ENCODE measurements at regions not wholly inside any gene's neighbourhood (a gene's known extent, or its start where the extent isn't known, plus 50 kb on each side); places are given as distances from the start of the nearest gene placed in this dataset.

DNA sequence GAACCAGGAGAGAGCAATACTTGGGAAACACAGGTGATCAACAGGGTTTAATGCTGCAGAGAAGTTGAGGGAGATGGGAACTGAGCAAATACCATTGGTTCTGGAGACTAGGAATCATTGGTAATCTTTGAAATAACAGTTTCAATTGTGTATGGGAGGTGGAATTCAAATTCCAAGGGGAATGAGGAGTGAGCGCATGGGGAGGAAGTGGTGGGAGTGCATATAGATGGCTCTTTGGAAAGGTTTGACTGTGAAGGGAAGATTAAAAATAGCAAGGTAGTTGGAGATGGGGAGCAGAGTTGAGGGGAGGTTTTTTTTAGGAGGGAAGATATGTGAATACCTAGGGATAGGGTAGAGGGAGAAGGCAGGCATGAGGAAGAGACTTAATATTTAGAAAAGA lies 51.1 kb upstream of the ROPN1 start:
- DNase-seq (ENCODE audit: low spot score): no peak
- in situ Hi-C loops (cut with MboI; ENCODE audit: low pct_unique_long_range_greater_than_20kb, low sequenced_read_pairs, unreplicated experiment): no loop called here
- TF ChIP-seq, protein P1, sequence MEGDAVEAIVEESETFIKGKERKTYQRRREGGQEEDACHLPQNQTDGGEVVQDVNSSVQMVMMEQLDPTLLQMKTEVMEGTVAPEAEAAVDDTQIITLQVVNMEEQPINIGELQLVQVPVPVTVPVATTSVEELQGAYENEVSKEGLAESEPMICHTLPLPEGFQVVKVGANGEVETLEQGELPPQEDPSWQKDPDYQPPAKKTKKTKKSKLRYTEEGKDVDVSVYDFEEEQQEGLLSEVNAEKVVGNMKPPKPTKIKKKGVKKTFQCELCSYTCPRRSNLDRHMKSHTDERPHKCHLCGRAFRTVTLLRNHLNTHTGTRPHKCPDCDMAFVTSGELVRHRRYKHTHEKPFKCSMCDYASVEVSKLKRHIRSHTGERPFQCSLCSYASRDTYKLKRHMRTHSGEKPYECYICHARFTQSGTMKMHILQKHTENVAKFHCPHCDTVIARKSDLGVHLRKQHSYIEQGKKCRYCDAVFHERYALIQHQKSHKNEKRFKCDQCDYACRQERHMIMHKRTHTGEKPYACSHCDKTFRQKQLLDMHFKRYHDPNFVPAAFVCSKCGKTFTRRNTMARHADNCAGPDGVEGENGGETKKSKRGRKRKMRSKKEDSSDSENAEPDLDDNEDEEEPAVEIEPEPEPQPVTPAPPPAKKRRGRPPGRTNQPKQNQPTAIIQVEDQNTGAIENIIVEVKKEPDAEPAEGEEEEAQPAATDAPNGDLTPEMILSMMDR (IDR thresholded peaks at IDR 0.05; ENCODE audit: extremely low read depth, insufficient read depth, missing control alignments): no peak

GRCh38 chr3:124044956-124045355 lies 53.0 kb upstream of the ROPN1 start:
- in situ Hi-C loops (cut with MboI; ENCODE audit: low pct_unique_long_range_greater_than_20kb, low sequenced_read_pairs, unreplicated experiment): no loop called here
- DNase-seq (ENCODE audit: low spot score): no peak

GRCh38 chr3:124048967-124049798 lies 57.3 kb upstream of the ROPN1 start:
- no peak for DNase-seq (ENCODE audit: low spot score)
- TF ChIP-seq, protein P1 (IDR thresholded peaks at IDR 0.05; ENCODE audit: extremely low read depth, insufficient read depth, missing control alignments): no peak
- in situ Hi-C loops (cut with MboI; ENCODE audit: low pct_unique_long_range_greater_than_20kb, low sequenced_read_pairs, unreplicated experiment): no loop called here

More at GRCh38 chr3:124044956-124045355, 53.0 kb upstream of the ROPN1 start:
- TF ChIP-seq, protein P1 (IDR thresholded peaks at IDR 0.05; ENCODE audit: extremely low read depth, insufficient read depth, missing control alignments): no peak

- no peak for DNase-seq (ENCODE audit: low spot score)
- in situ Hi-C loops (cut with MboI; ENCODE audit: low pct_unique_long_range_greater_than_20kb, low sequenced_read_pairs, unreplicated experiment): no loop called here
- TF ChIP-seq, protein P1 (IDR thresholded peaks at IDR 0.05; ENCODE audit: extremely low read depth, insufficient read depth, missing control alignments): no peak
Observed at GRCh38 chr3:124051636-124052035, 59.7 kb upstream of the ROPN1 start.

DNA sequence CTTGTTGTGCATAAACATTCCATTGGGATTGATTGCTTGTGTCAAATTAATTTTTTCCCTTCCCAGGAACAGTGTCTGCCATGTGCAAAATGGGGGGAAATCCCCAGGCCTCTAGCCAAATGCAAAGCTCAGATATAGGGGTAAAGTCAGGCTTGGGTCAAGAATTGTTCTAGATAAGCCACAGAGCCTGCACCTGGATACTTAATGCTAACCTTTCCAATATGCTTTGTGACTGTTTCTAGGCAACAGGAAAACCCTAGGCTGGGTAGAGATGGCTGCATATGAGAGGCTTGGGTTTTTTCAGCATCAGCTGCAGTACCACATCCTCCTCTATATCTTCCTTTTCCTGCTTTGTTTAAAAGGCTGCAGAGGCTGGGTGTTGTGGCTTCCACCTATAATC lies 61.9 kb upstream of the ROPN1 start:
- in situ Hi-C loops (cut with MboI; ENCODE audit: low pct_unique_long_range_greater_than_20kb, low sequenced_read_pairs, unreplicated experiment): no loop called here
- DNase-seq (ENCODE audit: low spot score): no peak
- TF ChIP-seq, protein P1 (IDR thresholded peaks at IDR 0.05; ENCODE audit: extremely low read depth, insufficient read depth, missing control alignments): no peak

- no peak for DNase-seq (ENCODE audit: low spot score)
- TF ChIP-seq, protein P1 (IDR thresholded peaks at IDR 0.05; ENCODE audit: extremely low read depth, insufficient read depth, missing control alignments): no peak
- in situ Hi-C loops (cut with MboI; ENCODE audit: low pct_unique_long_range_greater_than_20kb, low sequenced_read_pairs, unreplicated experiment): no loop called here
Observed at GRCh38 chr3:124056846-124057245, 64.9 kb upstream of the ROPN1 start.
